ENCODE measurements at regions not wholly inside any gene's neighbourhood (a gene's known extent, or its start where the extent isn't known, plus 50 kb on each side); places are given as distances from the start of the nearest gene placed in this dataset.

DNA sequence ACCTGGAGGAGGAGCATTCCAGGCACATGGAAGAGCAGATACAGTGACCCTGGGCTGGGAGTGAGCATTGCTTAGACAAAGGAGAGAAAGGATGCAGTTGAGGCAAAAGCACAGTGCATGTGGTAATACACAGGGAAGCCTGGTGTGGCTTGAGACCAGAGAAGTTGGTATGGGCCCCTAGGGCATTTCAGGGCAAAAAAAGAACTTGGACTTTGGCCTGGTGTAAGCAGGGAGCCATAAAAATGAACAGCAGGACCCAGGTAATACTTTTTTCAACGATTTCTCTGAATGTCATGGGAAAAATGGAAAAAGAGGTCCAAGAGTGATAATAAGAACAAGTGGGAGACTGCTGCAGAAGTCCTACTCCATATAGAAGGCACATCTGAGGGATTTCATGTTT, 163.9 kb downstream of the ASCL4 start:
- POLR2A ChIA-PET, result no interaction called here
- BruUV-seq (replicated peaks), result no TSS peak
- Histone ChIP-seq H4K20me1 (ENCODE audit: insufficient read depth) (no peaks in the 10 kb centered on the region), H3K4me3 (replicated peaks in 1 of 2; ENCODE audit: low read depth in 1 of 2, low read length in 2 of 2) (no peak overlapping the region), H3K4me1 (ENCODE audit: control insufficient read depth in 1 of 2, insufficient read depth in 2 of 2, low read length in 2 of 2) (no peaks in the 10 kb centered on the region), H2AFZ (ENCODE audit: low read depth, low read length, poor library complexity, severe bottlenecking) (no peak overlapping the region), H3K9ac (ENCODE audit: low read length) (no peak overlapping the region), H3K9me2 (ENCODE audit: insufficient read depth) (no peaks in the 10 kb centered on the region), H3K4me2 (ENCODE audit: low read length) (no peak overlapping the region), H3K27ac (ENCODE audit: low read depth, low read length) (no peak overlapping the region), H3K36me3 (ENCODE audit: control insufficient read depth in 1 of 2, insufficient read depth in 2 of 2, low read length in 2 of 2) (no peaks in the 10 kb centered on the region), H3K79me2 (ENCODE audit: insufficient read depth, low read length) (no peaks in the 10 kb centered on the region), H3K27me3 (ENCODE audit: insufficient read depth, low read length) (peaks cover 67% of the 10 kb centered on the region), H3K9me3 (ENCODE audit: control insufficient read depth in 1 of 2, insufficient read depth in 1 of 2, low read depth in 1 of 2, low read length in 2 of 2) (no peaks in the 10 kb centered on the region)
- intact Hi-C loops (cut with micrococcal nuclease), result no loop called here
- CTCF ChIA-PET, result no interaction called here
- RAD21 ChIA-PET (ENCODE audit: low non-redundant PET in 1 of 2, low total read pairs in 2 of 2, uncharacterized antibody in 2 of 2, unreplicated experiment in 2 of 2), result no interaction called here
- ATAC-seq (no peak), DNase-seq (ENCODE audit: low read depth, low spot score) (no peak)
- no peak for TF ChIP-seq YY1 (IDR thresholded peaks at IDR 0.05; ENCODE audit: extremely low read depth, insufficient replicate concordance, low read depth, low read length)
- TF ChIP-seq, protein P1, sequence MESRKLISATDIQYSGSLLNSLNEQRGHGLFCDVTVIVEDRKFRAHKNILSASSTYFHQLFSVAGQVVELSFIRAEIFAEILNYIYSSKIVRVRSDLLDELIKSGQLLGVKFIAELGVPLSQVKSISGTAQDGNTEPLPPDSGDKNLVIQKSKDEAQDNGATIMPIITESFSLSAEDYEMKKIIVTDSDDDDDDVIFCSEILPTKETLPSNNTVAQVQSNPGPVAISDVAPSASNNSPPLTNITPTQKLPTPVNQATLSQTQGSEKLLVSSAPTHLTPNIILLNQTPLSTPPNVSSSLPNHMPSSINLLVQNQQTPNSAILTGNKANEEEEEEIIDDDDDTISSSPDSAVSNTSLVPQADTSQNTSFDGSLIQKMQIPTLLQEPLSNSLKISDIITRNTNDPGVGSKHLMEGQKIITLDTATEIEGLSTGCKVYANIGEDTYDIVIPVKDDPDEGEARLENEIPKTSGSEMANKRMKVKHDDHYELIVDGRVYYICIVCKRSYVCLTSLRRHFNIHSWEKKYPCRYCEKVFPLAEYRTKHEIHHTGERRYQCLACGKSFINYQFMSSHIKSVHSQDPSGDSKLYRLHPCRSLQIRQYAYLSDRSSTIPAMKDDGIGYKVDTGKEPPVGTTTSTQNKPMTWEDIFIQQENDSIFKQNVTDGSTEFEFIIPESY (IDR thresholded peaks at IDR 0.05; ENCODE audit: extremely low read depth, insufficient replicate concordance, low read length), result no peak
- TF ChIP-seq CEBPB (IDR thresholded peaks at IDR 0.05; ENCODE audit: low read depth), result no peak
- TF ChIP-seq, protein P2, sequence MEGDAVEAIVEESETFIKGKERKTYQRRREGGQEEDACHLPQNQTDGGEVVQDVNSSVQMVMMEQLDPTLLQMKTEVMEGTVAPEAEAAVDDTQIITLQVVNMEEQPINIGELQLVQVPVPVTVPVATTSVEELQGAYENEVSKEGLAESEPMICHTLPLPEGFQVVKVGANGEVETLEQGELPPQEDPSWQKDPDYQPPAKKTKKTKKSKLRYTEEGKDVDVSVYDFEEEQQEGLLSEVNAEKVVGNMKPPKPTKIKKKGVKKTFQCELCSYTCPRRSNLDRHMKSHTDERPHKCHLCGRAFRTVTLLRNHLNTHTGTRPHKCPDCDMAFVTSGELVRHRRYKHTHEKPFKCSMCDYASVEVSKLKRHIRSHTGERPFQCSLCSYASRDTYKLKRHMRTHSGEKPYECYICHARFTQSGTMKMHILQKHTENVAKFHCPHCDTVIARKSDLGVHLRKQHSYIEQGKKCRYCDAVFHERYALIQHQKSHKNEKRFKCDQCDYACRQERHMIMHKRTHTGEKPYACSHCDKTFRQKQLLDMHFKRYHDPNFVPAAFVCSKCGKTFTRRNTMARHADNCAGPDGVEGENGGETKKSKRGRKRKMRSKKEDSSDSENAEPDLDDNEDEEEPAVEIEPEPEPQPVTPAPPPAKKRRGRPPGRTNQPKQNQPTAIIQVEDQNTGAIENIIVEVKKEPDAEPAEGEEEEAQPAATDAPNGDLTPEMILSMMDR (IDR thresholded peaks at IDR 0.05 in 2 of 3, conservative IDR thresholded peaks at IDR 0.05 in 1 of 3; ENCODE audit: borderline replicate concordance in 1 of 3, insufficient read depth in 1 of 3, low read depth in 2 of 3, low read length in 2 of 3), result no peak
- TF ChIP-seq, protein P3, sequence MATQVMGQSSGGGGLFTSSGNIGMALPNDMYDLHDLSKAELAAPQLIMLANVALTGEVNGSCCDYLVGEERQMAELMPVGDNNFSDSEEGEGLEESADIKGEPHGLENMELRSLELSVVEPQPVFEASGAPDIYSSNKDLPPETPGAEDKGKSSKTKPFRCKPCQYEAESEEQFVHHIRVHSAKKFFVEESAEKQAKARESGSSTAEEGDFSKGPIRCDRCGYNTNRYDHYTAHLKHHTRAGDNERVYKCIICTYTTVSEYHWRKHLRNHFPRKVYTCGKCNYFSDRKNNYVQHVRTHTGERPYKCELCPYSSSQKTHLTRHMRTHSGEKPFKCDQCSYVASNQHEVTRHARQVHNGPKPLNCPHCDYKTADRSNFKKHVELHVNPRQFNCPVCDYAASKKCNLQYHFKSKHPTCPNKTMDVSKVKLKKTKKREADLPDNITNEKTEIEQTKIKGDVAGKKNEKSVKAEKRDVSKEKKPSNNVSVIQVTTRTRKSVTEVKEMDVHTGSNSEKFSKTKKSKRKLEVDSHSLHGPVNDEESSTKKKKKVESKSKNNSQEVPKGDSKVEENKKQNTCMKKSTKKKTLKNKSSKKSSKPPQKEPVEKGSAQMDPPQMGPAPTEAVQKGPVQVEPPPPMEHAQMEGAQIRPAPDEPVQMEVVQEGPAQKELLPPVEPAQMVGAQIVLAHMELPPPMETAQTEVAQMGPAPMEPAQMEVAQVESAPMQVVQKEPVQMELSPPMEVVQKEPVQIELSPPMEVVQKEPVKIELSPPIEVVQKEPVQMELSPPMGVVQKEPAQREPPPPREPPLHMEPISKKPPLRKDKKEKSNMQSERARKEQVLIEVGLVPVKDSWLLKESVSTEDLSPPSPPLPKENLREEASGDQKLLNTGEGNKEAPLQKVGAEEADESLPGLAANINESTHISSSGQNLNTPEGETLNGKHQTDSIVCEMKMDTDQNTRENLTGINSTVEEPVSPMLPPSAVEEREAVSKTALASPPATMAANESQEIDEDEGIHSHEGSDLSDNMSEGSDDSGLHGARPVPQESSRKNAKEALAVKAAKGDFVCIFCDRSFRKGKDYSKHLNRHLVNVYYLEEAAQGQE (IDR thresholded peaks at IDR 0.05; ENCODE audit: low read depth), result no peak
- TF ChIP-seq EZH2 (IDR thresholded peaks at IDR 0.05), result no peak
- TF ChIP-seq ZFX (IDR thresholded peaks at IDR 0.05), result no peak
- no peak for TF ChIP-seq JUND (IDR thresholded peaks at IDR 0.05)
- no peak for TF ChIP-seq SRF (IDR thresholded peaks at IDR 0.05; ENCODE audit: low read depth)
- no peak for TF ChIP-seq TCF7L2 (IDR thresholded peaks at IDR 0.05; ENCODE audit: borderline replicate concordance, extremely low read depth, insufficient read depth, insufficient read length)
- no peak for TF ChIP-seq SP1 (IDR thresholded peaks at IDR 0.05; ENCODE audit: low read depth)
- TF ChIP-seq POLR2A (IDR thresholded peaks at IDR 0.05; ENCODE audit: borderline replicate concordance, extremely low read depth, insufficient read depth, insufficient read length), result no peak
- no peak for TF ChIP-seq FOSL1 (IDR thresholded peaks at IDR 0.05; ENCODE audit: low read depth)

All from HCT116 (cell line).